ENCODE measurements at regions not wholly inside any gene's neighbourhood (a gene's known extent, or its start where the extent isn't known, plus 50 kb on each side); places are given as distances from the start of the nearest gene placed in this dataset.
"Not testable (repeated sequence)": the region's sequence is repeated elsewhere in the genome, so short reads cannot be mapped to it uniquely, and the experiment has no call there.

GRCh38 chr5:166062719-166063118 lies 2228.7 kb upstream of the WWC1 start:
- DNase-seq, result no peak

DNA sequence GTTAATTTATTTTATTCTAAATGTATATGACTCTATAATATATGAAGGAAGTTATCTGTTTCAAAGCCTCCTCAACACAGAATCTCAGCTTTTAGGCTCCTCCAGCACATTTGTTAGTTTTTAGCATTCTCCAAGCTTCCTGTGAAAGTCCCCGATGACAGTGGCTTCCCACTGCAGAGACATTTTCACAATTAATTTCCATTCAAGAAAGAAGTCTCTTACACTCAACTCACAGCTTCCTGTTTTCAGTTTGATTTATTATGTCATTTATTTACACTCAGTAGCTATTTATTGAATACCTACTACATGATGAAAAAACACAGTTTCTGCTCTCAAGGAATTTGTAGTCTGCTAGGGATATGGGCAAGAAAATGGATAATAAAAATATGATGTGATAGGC lies 2228.2 kb upstream of the WWC1 start:
- DNase-seq, result no peak

GRCh38 chr5:166068547-166069335 lies 2222.7 kb upstream of the WWC1 start:
- no peak for DNase-seq

DNA sequence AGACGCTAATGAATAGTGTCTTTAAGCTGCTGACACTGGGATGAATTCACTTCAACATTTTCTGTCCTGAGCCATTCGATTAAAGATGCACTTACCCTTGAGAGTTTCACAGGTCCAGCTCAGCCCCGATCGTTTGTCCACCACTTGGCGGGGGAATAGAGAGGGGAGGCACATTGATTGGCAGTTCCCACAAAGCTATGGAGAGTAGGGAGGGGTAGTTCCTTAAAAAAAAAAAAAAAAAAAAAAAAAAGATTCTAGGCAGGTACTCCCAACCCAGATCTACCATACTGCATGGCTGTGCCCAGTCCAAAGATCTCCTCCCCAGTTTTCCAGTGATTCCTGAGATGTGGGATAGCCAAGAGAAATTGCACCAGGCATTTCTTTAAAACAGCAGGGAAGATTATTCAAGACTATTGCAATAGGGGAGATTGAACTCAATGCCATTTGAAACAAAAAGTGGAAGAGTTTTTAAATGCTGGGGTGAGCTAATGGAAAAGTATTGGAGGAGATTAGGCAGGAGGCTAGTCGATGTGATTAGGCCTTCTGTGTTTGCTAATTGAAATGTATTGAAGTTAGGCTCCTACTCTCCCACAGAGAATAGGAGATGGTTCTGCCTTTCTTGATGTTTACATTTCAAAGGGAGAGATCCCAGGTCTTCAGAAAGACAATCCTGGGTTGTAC lies 2217.4 kb upstream of the WWC1 start:
- no peak for DNase-seq

DNA sequence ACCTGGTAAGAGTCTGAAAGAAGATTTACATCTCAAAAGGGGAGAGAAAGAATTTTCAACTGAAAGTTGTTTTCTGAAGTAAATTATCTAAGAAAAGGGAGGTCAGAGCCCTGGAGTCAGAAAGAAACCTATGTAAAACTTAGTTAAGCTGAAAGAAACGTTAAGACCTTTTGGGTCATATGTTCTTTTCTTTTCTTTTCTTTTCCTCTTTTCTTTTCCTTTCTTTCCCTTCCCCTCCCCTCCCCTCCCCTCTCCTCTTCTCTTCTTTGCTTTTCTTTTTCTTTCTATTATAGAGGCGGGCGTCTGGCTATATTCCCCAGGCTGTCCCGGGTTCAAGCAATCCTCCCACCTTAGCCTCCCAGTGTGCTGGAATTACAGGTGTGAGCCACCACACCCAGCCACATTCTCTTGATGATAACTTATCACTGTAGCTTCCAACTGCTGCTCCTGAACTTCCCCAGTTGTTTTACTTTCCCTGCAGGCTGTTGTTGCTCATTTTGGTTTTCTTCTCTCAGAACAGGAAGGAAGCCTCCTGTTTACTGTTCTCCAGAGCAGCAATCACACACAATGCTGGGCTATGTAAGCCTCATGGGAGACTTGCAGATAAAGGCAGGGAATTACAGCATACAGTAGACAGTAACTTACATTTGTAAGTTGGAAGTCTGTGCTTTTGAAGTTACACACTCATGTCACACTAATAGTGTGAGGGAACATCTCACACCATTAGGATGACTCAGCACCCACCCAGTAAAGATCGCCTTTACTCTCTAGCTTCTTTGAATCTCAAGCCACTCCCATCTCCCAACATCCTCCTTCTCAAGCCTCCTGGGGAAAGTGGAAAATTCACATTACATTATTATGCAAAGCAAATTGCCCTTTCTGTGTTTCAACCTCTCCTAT lies 2216.6 kb upstream of the WWC1 start:
- DNase-seq, result no peak

DNA sequence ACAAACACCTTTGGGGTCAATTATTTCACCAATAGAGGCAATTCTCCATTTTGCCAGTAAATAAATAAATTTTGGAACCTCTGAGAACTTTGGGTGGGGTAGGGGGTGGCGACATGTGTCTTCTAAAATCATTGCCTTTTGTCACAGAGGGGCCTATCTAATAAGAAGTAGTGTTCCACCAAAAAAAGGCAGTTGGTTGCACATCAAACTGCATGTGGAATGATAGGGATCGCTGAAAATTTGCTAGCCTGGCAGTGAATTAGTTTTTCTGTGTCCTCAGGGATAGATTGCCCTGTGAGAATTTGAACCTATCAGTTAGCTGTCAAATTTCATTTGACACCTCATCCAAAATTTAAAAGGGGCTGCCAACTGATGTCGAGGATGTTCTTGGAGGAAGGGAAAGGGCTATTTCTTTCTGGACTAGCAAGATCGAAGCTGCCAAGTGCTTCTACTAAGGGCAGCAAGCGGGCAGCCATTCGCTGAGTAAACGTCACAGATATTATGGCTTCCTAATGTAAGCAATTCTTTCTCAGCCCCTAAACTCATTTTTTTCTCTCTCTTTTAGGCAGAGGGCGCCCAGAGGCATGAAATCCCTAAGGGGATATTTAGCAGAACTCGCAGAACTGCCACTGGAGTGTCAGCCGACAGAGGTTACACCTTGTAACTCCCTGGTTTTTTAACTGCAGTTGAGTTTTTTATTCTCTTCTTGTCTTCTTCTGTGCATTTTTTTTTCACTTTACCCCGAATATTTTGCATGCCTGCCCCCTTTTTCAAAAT lies 2208.1 kb upstream of the WWC1 start:
- DNase-seq, result no peak

DNA sequence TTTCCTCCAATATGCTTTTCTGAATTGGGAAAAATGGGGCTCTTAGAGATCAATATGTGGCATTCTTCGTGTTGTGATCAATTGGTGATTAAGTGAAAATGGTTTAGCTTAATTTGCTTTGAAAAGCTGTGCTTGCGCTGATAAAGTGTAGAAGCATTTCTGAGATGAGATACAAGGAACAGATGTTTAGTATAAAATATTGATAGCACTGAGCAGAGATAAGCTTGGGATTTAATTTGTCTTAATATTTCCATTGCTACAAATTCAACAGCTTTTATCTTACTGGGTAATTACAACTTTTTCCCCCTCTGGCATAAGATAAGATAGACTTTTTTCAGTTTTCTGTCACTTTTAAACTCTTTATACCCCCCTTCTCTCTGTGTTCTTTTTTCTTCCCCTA lies 2204.9 kb upstream of the WWC1 start:
- no peak for DNase-seq

GRCh38 chr5:166088389-166089039 lies 2202.9 kb upstream of the WWC1 start:
- no peak for DNase-seq

DNA sequence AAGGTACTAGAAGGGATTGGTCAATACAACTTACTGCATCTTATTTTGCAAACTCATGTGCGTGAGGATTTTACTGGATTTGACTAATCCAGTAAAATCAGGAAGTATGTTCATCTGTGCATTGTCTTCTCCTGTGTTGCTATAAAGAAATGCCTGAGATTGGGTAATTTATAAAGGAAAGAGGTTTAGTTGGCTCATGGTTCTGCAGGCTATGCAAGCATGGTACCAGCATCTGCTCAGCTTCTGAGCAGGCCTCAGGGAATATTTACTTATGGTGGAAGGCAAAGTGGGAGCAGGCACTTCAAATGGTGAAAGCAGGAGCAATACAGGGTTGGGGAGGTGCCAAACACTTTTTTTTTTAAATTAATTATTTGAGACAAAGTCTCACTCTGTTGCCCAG lies 2199.5 kb upstream of the WWC1 start:
- DNase-seq, result no peak

DNA sequence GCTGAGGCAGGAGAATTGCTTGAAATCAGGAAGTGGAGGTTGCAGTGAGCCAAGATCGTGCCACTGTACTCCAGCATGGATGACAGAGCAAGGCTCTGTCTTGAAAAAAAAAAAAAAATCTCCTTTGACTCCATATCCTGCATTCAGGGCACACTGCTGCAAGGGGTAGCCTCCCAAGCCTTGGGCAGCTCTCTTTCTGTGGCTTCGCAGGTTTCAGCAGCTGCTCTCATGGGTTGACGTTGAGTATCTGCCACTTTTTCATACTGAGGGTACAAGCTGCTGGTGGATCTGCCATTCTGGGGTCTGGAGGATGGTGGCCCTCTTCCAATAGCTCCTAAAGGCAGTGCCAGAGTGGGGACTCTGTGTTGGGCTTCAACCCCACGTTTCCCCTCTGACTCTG lies 2198.1 kb upstream of the WWC1 start:
- no peak for DNase-seq

DNA sequence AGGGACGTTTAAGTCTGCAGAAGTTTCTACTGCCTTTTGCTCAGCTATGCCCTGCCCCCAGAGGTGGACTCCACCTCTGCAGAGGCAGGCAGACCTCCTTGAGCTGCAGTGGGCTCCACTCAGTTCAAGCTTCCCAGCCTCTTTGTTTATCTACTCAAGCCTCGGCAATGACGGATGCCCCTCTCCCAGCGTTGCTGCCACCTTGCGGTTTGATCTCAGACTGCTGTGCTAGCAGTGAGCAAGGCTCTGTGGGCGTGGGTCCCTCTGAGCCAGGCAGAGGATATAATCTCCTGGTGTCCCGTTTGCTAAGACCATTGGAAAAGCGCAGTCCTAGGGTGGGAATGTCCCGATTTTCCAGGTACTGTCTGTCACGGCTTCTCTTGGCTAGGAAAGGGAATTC lies 2188.5 kb upstream of the WWC1 start:
- no peak for DNase-seq

GRCh38 chr5:166111021-166111420 lies 2180.4 kb upstream of the WWC1 start:
- DNase-seq, result no peak

DNA sequence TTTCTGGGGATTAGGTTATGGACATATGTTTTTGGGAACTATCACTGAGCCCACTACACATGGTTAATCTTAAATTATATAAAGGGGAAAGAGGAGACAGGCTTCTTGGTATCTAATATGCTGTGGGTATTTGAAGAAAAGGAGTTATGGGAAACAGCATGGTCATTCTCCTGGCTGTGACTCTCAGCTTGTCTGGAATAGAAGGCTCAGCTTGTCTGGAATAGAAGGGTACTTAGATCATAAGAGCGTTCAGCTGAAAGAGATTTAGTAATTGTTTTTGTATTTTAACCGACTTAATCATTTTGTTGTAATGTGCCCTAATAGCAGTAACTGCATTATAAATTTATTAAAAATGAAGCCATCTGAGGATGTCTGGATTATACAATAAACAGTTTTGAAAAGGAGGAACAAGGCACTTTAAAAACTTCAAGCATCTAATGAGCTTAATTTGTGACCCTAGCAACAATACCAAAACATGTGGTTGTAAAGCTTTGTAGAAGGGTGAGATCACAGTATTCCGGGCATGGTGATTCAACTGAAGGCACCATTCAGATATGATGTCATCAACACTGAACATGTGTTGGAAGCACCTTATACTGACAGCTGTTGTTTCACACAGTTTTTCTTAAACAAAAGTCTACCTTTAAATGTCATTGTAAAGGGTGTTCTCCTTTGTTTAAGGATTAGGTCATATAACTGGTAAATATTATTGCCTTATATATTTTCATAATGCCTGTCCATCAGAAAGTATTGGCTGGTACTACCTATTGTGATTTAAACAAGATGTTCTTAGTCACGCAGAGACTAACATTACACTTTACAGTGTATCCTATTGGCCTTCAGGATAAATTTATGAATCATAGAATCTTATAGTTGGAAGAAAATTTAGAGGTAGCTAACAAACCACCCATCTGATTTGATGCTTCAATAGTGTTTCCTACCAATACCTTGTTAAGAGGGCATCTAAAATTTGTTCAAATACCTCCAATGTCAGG lies 2174.1 kb upstream of the WWC1 start:
- DNase-seq, result no peak

GRCh38 chr5:166119506-166119905 lies 2171.9 kb upstream of the WWC1 start:
- DNase-seq, result no peak

DNA sequence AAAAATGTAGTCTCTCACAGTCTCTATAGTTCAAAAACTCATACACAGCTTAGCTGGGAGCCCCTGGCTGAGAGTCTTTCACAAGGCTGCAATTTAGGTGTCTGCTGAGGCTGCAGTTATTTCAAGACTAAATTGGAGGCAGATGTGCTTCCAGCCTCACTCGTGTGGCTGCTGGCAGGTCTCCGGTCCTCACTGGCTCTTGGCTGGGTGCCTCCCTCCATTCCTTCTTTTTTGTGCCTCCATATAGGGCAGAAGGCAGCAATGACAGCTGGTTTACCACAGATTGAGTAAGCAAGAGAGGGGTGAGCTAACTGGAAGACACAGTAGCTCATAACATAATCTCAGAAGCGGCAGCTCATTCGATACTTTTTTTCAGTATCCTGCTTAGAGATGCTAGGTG lies 2167.7 kb upstream of the WWC1 start:
- peak; percentile 7 for DNase-seq

DNA sequence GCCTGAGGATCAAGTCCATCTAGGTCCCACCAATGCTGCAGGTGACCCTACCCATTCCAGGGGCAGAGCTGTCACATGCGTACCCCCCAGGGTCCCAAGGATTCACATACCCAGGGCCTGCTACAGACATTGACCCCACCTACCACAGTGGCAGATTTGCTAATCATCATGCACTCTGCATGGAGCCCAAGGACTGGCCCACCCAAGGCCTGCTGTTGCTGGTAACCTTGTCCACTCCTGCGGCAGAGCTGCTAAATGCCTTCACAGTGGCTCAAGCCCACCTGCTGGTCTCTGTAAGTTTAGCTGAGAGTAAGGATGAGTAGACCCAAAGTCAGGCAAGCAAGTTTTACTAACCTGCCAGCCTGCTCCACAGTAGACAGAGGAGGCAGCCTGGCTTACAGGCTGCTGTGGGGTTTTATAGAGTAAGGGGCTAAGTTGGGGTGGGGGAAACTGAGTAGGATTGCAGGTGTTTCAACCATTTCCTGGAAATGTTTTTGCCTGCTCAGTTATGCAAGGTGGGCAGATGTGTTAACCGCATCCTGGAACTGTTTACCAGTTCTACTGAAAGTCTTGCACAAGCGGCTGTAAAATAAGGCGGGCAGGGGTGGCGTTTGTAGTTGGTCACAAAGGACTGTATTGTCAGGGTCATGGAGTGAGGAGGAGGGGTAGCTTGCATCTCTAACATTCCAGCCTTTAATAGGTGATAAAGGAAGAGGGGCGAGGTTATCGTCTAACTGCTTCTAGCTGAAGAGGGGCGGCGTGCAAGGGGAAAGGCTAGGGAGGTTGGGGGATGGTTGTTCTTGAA lies 2163.5 kb upstream of the WWC1 start:
- no peak for DNase-seq

DNA sequence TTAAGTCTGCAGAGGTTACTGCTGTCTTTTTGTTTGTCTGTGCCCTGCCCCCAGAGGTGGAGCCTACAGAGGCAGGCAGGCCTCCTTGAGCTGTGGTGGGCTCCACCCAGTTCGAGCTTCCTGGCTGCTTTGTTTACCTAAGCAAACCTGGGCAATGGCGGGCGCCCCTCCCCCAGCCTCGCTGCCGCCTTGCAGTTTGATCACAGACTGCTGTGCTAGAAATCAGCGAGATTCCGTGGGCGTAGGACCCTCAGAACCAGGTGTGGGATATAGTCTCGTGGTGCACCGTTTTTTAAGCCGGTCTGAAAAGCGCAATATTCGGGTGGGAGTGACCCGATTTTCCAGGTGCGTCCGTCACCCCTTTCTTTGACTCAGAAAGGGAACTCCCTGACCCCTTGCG lies 2146.3 kb upstream of the WWC1 start:
- not testable (repeated sequence) for DNase-seq

DNA sequence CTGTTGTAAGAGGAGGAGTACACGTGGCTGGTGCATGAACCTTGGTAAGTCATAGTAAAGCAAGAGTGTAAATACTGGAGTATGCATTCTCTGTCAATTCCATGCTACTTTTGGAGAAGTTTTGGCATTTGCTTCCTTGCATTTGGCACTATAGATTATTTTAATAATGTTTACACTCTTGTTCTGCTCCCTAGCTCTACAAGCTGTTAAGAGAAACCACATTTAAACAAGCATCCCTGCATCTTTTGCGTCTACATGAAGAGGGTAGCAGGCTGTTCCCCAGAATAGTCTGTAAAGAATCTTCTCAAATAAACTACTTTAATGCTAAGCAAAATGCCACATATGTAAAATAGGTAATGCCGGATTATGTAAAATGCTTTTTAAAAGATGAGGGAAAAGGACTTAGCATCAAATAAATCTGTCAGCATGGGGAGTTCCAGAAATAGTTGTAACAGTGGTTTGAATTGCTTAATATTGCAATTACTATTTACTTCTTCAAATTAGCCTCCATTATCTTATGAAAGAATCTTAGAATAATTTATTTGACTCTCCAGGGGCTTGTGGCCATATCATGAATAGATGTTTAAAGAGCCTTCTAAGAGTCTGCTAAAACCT lies 2127.3 kb upstream of the WWC1 start:
- DNase-seq, result no peak

GRCh38 chr5:166165596-166165995 lies 2125.8 kb upstream of the WWC1 start:
- DNase-seq, result no peak

GRCh38 chr5:166166071-166166470 lies 2125.4 kb upstream of the WWC1 start:
- DNase-seq, result no peak
